Naive B cell (primary cell): ENCODE measurements at regions not wholly inside any gene's neighbourhood (a gene's known extent, or its start where the extent isn't known, plus 50 kb on each side); places are given as distances from the start of the nearest gene placed in this dataset.
A peak's percentile ranks its signal among the peaks of the same experiment; 100 is the strongest.

Experiments used
- ATAC-seq, 2 donors: fragments of 150-1000 bp; cut with Tn5 transposase; 2 replicates each; pipeline ENCODE4 v1.10.0; 2021; ENCODE audit warnings: low read depth in 2 of 2, mild to moderate bottlenecking in 2 of 2, moderate library complexity in 2 of 2
- DNase-seq: peaks from one replicate; pipeline ENCODE4 v3.0.0; 2022
- H3K27ac Mint-ChIP-seq, 6 donors: one replicate each; pipeline ENCODE4 v1.8.0; 2020 to 2022; ENCODE audit warnings: mild to moderate bottlenecking in 6 of 6, mixed read lengths in 6 of 6, moderate library complexity in 5 of 6, inconsistent platforms in 2 of 6
- H3K27me3 Mint-ChIP-seq, 3 donors: one replicate each; pipeline ENCODE4 v1.8.0; 2021 to 2022; ENCODE audit warnings: mixed read lengths in 3 of 3, mild to moderate bottlenecking in 1 of 3
- H3K36me3 Mint-ChIP-seq, 2 donors: one replicate each; pipeline ENCODE4 v1.8.0; 2020 to 2022; ENCODE audit warnings: mixed read lengths in 2 of 2, inconsistent platforms in 1 of 2, mild to moderate bottlenecking in 1 of 2
- H3K4me1 Mint-ChIP-seq, 3 donors: one replicate each; pipeline ENCODE4 v1.8.0; 2020 to 2022; ENCODE audit warnings: mixed read lengths in 3 of 3, inconsistent platforms in 1 of 3, mild to moderate bottlenecking in 1 of 3, moderate library complexity in 1 of 3
- H3K4me3 Mint-ChIP-seq, 8 donors: one replicate each; pipeline ENCODE4 v1.8.0; 2020 to 2022; ENCODE audit warnings: mild to moderate bottlenecking in 8 of 8, mixed read lengths in 8 of 8, moderate library complexity in 8 of 8, inconsistent platforms in 2 of 8
- H3K9me3 Mint-ChIP-seq, 7 donors: one replicate each; pipeline ENCODE4 v1.8.0; 2020 to 2022; ENCODE audit warnings: mixed read lengths in 7 of 7, mild to moderate bottlenecking in 5 of 7, inconsistent platforms in 2 of 7, moderate library complexity in 1 of 7

DNA sequence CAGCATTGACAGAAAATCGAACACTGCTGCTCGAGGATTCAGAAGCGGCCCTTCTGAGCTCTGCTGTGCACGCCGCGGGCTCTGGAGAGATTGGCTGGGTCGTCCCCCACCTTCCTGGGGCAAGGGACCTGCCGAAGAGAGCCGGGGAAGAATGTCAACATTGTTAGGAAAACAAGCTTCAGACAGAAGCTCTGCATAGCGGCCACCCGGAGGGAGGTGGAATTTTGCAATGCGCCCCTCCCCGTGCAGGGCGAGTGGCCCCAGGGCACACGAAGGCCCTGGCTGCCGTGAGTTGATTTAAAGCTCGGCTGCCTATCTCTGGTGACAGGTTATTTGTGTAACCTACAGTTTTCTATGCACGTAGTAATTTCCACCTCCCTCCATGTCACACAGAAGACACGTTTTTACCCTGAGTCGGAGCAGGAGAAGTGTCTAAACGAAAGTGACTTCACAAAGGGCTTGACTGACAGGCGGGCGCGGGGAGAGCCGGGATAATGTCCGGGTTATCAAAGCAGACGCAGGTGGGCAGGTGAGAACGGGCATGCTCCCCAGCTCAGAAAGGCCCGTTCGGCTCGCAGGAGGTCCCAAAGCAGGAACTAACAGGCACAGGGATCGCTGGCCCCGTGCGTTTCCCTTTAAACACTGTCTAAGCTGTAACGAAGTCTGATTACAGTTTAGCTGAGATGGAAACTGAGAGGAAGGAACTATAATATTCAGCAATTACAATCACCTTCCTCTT is 84.6 kb downstream of the PDGFA start:
- ATAC-seq, result no peak
- Mint-ChIP-seq H3K4me3 (peak overlapping the region in 7 of 8 donors; percentile 27 to 65 (median 47)), H3K36me3 (peaks cover 0 to under 1% of the 10 kb centered on the region in 2 donors), H3K27ac (peak overlapping the region in 2 of 6 donors; percentile 8 to 10), H3K4me1 (peaks cover 0 to 5% (median 4%) of the 10 kb centered on the region in 3 donors), H3K27me3 (peaks cover 0 to 10% (median 0%) of the 10 kb centered on the region in 3 donors), H3K9me3 (no peaks in the 10 kb centered on the region)
- no peak for DNase-seq

DNA sequence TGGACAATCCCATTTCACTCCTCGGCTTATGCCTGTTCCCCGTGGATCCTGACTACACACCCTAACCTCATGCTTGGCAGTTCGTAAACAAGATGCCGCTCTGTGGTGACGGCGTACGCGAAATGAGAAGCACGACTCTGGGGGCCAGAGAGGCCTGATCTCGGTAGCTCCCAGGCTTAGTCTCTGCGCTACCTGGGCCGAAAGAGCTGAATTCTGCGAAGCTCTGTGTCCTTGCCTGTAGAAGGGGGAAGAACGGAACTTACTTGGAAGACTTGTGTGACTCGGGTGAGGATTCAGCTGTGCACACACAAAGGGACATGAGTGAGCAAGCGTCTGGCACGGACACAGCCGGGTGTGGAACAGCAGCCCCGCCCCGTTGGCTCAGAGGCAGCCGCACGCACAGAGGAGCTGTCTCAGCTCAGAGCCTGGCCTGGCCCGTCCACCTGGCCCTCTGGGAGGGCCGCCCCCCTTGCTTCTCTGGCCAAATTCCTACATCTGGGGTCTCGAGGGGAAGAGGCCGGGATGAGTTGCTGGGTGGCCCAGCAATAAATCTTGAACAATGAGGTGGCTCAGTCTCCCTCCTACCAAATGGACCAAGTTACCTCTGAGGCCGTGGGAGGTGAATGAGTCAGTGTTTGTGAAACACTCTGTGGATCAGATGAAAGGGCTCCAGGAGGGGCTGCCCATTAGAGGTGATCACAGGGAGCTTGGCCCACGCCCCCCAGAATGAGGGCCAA is 83.8 kb downstream of the PDGFA start:
- H3K36me3 Mint-ChIP-seq, result peaks cover 0 to 8% of the 10 kb centered on the region in 2 donors
- H3K27me3 Mint-ChIP-seq, result peaks cover 0 to 10% (median 0%) of the 10 kb centered on the region in 3 donors
- H3K9me3 Mint-ChIP-seq, result peaks cover 0 to 3% (median 0%) of the 10 kb centered on the region in 7 donors
- H3K27ac Mint-ChIP-seq, result no peak overlapping the region
- H3K4me1 Mint-ChIP-seq, result peaks cover 0 to 5% (median 4%) of the 10 kb centered on the region in 3 donors
- no peak for ATAC-seq
- peak overlapping the region in 1 of 8 donors; percentile 47 for H3K4me3 Mint-ChIP-seq
- no peak for DNase-seq

DNA sequence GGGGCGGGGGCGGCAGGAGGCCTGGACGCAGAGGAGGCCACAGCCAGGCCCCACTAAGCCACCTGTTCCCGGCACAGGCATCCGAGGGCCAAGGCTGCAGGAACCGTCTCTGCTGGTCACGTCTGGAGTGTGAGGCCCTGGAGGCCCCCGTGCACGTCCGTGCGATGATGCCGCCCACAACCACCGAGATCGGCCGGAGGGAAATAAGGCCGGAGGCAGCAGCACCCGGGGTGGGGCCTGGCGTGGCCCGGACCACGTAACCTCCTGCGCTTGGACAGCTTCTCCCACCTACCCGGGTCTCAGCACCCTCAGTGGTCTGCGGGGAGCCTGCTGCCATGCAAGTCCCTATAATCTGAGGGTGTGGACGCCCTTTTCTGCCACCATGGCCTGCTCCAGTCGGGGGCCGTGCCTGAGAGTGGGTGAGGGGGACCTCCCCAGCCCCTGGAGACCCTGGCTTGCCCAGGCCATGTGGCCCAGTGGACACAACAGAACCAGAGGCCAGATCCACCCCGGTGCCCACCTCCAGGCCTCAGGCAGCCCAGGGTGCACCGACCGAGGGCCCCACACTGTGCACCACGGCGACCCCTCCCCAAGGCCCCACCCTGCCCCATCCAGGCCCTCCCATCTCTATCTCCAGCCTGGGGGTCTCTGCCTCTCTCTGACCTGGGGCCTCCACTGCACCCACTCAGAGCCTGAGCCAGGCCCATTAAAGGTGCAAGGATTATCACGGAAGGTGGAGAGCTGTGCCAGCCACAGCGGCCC is 83.1 kb downstream of the PDGFA start:
- no peak for DNase-seq
- ATAC-seq, result no peak
- Mint-ChIP-seq H3K36me3 (peaks cover 0 to 11% of the 10 kb centered on the region in 2 donors), H3K27me3 (peaks cover 0 to 10% (median 0%) of the 10 kb centered on the region in 3 donors), H3K4me1 (peaks cover 0 to 5% (median 4%) of the 10 kb centered on the region in 3 donors), H3K4me3 (no peak overlapping the region), H3K27ac (no peak overlapping the region), H3K9me3 (peaks cover 0 to 4% (median 2%) of the 10 kb centered on the region in 7 donors)

DNA sequence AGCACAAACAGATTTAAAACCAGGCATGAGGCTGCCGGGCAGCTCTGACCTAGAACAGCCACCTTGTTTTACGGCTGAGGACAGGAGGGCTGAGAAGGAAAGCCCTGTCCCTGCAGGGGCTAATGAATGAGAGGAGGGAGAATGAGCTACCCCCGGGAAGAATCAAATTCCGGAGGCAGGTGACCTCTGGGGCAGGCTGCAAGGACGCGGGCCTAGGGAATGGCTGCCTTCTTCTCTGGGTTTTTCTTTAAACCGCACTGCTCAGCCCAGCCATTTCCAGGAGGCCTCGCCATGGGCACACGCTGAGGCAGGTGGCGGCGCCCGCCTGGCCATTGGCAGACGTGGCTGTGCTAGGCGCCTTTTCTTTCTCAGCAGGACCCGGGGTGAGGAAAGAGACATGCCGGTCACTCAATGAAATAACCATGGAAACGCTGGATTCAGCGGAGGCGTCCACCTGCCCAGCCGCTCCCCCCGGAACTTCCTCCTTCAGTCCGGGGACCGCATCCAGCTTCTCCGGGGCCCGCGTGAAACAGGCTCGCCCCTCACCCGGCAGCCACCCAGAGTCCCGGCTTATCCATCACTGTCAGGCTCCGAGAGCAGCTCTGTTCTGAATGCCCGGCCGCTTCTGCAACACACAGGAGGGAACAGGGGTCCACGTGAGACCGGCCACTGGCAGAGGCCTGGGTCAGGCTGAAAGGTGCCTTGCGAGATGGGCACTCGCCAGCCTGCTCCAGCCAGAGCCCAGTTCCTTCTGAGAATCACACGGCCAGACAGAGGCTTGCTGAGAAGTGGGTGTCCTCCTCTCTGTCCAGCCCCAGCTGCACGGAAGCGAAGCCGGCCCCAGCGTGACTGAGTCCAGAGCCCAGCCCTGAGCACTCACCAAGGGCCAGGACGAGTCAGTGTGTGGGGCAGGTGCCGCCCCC is 82.1 kb downstream of the PDGFA start:
- Mint-ChIP-seq H3K27me3 (peaks cover 0 to 10% (median 0%) of the 10 kb centered on the region in 3 donors), H3K4me1 (peaks cover 0 to 5% (median 4%) of the 10 kb centered on the region in 3 donors), H3K36me3 (peaks cover 0 to 11% of the 10 kb centered on the region in 2 donors), H3K27ac (no peak overlapping the region), H3K4me3 (no peak overlapping the region), H3K9me3 (peaks cover 0 to 4% (median 2%) of the 10 kb centered on the region in 7 donors)
- DNase-seq, result no peak
- no peak for ATAC-seq

DNA sequence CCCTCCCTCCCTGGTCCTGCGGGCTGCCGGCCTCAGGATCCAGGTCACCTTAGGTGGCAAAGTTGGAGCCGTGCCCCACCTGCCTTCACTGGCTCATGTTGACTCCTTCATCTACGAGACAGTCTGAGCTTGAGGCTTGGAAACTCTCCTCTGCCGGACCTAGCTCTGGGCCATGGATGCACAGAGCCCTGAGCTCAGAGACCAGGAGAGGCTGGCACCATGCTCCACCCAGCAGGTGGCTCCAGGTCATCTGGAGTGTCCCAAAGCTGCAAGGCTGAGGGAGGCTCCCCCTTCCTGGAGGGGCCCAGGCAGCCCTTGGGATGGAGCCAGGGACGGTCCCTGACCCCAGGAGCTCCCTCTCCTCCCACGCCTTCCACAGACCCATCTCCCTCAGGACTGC is 81.3 kb downstream of the PDGFA start:
- Mint-ChIP-seq H3K9me3 (peaks cover 0 to 4% (median 2%) of the 10 kb centered on the region in 7 donors), H3K4me1 (peaks cover 0 to 5% (median 4%) of the 10 kb centered on the region in 3 donors), H3K36me3 (peaks cover 0 to 11% of the 10 kb centered on the region in 2 donors), H3K27ac (no peak overlapping the region), H3K27me3 (peaks cover 0 to 10% (median 0%) of the 10 kb centered on the region in 3 donors), H3K4me3 (no peak overlapping the region)
- ATAC-seq, result no peak
- no peak for DNase-seq

DNA sequence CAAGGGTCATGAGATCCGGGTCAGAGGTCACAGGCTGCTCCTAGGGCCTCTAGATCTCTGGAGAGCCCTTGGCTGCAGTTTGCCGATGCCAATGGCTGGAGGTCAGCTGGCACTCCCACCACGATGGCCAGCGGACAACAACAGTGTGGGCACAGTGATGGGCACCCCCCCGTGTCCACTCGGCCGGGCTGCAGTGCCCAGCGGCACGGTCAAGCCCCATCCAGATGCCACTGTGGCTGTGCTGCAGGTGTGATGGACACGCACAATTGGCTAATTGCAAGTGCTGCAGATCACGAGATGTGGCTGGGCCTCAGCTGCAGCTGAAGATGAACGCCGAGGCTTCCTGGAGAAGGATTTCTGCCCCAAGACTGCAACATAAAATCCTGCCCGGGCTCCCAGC is 80.7 kb downstream of the PDGFA start:
- Mint-ChIP-seq H3K36me3 (peaks cover 0 to 11% of the 10 kb centered on the region in 2 donors), H3K4me3 (no peak overlapping the region), H3K9me3 (peaks cover 0 to 4% (median 2%) of the 10 kb centered on the region in 7 donors), H3K4me1 (peaks cover 0 to 5% (median 4%) of the 10 kb centered on the region in 3 donors), H3K27ac (no peak overlapping the region), H3K27me3 (peaks cover 0 to 10% (median 0%) of the 10 kb centered on the region in 3 donors)
- ATAC-seq (no peak), DNase-seq (no peak)

DNA sequence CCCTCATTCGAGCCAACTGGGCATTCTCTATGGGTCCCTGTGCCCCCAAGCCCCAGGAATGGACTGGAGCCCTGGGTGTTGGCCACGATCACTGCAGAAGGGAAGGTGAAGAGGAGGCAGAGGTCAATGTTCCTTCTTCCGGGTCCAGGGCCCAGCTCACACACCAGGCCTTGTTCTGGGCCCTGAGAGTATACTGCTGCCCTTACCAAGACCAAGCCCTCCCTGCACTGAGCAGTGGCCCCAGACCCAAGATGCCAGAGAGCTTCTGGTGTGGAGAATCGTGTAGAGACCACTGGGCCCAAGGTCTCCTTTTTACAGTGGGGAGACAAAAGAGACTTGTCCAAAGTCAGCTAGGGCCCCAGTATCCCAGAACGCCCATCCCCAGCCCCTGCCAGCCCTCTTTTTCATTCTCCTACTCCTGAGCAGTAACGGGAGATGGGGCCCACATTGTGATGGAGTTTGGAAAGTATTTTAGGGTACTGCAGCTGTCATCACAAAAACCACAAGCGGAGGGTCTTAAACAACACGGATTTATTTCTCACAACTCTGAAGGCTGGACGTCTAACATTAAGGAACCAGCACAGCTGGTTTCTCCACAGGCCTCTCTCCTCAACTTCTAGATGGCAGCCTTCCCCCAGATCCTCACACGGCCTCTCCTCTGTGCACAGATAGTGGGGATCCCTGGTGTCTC is 79.4 kb downstream of the PDGFA start:
- Mint-ChIP-seq H3K4me1 (peaks cover 0 to 3% (median 2%) of the 10 kb centered on the region in 3 donors), H3K4me3 (no peak overlapping the region), H3K36me3 (peaks cover 0 to 11% of the 10 kb centered on the region in 2 donors), H3K27ac (no peak overlapping the region), H3K27me3 (peaks cover 0 to 10% (median 0%) of the 10 kb centered on the region in 3 donors), H3K9me3 (peaks cover 0 to 4% (median 3%) of the 10 kb centered on the region in 7 donors)
- no peak for ATAC-seq
- DNase-seq, result no peak

DNA sequence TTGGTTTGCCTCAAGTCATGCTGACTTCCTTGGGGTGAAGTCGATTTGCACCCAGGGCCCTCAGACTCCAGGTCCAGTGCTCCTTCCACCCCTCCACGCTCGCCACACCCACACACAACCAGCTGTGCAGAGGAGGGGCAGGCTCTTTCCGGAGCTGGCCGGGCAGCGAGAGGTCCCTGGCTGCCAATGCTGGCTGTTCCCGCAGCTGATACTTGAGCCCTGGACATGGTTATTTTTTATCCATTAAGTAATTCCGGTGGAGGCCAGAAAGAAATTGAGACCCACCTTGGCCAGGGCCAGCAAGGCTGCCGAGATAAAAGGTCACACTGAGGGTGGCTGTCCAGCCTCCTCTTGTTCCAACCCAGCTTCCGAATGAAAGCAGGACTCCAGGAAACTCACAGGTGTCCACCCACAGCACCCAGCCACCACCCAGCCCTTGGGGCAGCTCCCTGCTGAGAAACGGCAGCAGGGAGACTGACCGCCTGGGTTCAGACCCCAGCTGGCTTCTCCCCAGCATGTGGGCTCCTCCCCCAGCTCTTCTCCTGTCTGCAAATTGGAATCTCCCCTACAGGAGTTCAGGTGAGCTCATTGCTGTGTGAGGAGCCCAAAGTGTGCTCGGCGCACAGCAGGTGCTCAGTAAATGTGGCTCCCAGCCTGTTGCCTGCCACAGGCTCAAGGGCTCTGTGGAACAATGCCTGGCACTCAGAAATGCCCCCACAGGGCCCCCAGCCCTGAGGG is 77.8 kb downstream of the PDGFA start:
- ATAC-seq (no peak), DNase-seq (no peak)
- H3K9me3 Mint-ChIP-seq, result peaks cover 0 to 4% (median 3%) of the 10 kb centered on the region in 7 donors
- H3K36me3 Mint-ChIP-seq, result peaks cover 0 to 11% of the 10 kb centered on the region in 2 donors
- no peaks in the 10 kb centered on the region for H3K27me3 Mint-ChIP-seq
- no peak overlapping the region for H3K4me3 Mint-ChIP-seq
- H3K4me1 Mint-ChIP-seq, result no peaks in the 10 kb centered on the region
- no peak overlapping the region for H3K27ac Mint-ChIP-seq

DNA sequence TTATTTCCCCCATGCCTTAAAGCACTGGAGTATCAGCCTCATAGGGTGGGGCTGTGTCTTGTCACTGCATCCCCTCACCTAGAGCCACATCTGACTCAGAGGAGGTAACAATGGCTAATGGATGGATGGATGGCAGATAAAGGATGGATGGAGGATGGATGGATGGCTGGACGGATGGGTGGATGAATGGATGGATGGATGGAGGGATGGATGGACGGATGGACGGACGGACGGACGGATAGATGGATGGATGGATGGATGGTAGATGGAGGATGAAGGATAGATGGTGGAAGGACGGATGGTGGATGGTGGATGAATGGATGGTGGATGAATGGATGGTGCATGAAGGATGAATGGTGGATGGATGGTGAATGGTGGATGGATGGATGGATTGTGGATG is 77.2 kb downstream of the PDGFA start:
- no peak overlapping the region for H3K4me3 Mint-ChIP-seq
- no peaks in the 10 kb centered on the region for H3K4me1 Mint-ChIP-seq
- no peak overlapping the region for H3K27ac Mint-ChIP-seq
- DNase-seq (no peak), ATAC-seq (no peak)
- no peaks in the 10 kb centered on the region for H3K27me3 Mint-ChIP-seq
- peaks cover 0 to 11% of the 10 kb centered on the region in 2 donors for H3K36me3 Mint-ChIP-seq
- peaks cover 0 to 4% (median 3%) of the 10 kb centered on the region in 7 donors for H3K9me3 Mint-ChIP-seq

DNA sequence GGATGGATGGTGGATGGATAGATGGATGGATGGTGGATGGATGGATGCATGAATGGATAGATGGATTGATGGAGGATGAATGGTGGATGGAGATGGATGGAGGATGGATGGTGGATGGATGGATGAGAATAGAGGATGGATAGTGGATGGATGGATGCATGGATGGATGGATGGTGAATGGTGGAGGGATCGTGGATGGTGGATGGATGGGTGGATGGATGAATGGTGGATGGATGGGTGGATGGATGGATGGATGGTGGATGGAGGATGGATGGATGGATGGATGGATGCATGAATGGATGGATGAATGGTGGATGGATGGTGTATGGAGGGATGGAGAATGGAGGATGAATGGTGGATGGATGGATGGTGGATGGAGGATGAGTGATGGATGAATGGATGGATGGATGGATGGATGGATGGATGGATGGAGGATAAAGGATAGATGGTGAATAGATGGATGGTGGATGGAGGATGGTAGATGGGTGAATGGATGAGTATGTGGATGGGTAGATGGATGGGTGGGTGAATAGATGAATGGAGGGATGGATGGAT is 76.3 kb downstream of the PDGFA start:
- no peaks in the 10 kb centered on the region for H3K27me3 Mint-ChIP-seq
- H3K4me1 Mint-ChIP-seq, result no peaks in the 10 kb centered on the region
- peaks cover 0 to 4% (median 3%) of the 10 kb centered on the region in 7 donors for H3K9me3 Mint-ChIP-seq
- peaks cover 0 to 11% of the 10 kb centered on the region in 2 donors for H3K36me3 Mint-ChIP-seq
- no peak for ATAC-seq
- no peak overlapping the region for H3K27ac Mint-ChIP-seq
- DNase-seq, result no peak
- no peak overlapping the region for H3K4me3 Mint-ChIP-seq

DNA sequence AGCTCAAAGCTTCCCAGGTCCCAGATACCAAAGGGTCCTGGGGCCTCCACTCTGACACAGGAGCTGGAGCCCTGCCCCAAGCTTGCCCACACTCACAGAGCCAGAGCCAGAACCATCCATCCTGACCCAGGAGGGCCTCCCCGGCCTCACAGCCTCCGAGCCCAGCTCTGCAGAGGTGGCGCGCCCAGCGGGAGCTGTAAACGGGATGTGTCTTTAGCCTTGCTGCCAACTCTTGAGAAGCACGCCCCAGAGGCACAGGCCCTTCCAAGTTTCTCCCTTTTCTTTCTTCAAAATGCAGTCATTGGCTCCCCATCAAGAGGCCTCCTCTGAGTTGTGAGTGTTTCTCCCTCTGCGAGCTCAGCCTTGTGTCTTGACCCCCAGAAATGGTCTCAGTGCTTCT is 75.0 kb downstream of the PDGFA start:
- DNase-seq (no peak), ATAC-seq (no peak)
- Mint-ChIP-seq H3K9me3 (peaks cover 0 to 4% (median 3%) of the 10 kb centered on the region in 7 donors), H3K36me3 (peaks cover 0 to 11% of the 10 kb centered on the region in 2 donors), H3K27me3 (peaks cover 0 to 9% (median 0%) of the 10 kb centered on the region in 3 donors), H3K4me1 (no peaks in the 10 kb centered on the region), H3K4me3 (no peak overlapping the region), H3K27ac (no peak overlapping the region)
